NCI-H510A treated with DMSO at 0.1 percent for 48 hours (cell line): ENCODE measurements at regions not wholly inside any gene's neighbourhood (a gene's known extent, or its start where the extent isn't known, plus 50 kb on each side); places are given as distances from the start of the nearest gene placed in this dataset.
"Not testable (repeated sequence)": the region's sequence is repeated elsewhere in the genome, so short reads cannot be mapped to it uniquely, and the experiment has no call there.

Experiments used
- DNase-seq: peaks from one replicate; lab custom pipeline; 2025; lab: John Stamatoyannopoulos, UW

GRCh38 chr12:83574142-83574541 is 887.4 kb downstream of the TMTC2 start:
- no peak for DNase-seq

GRCh38 chr12:83573671-83574070 is 887.0 kb downstream of the TMTC2 start:
- no peak for DNase-seq

- DNase-seq: no peak
These were observed 872.9 kb downstream of the TMTC2 start for GRCh38 chr12:83559650-83560049.

- not testable (repeated sequence) for DNase-seq
These were observed 869.3 kb downstream of the TMTC2 start for GRCh38 chr12:83556040-83556439.

GRCh38 chr12:83541446-83541845 is 854.7 kb downstream of the TMTC2 start:
- DNase-seq: no peak

DNA sequence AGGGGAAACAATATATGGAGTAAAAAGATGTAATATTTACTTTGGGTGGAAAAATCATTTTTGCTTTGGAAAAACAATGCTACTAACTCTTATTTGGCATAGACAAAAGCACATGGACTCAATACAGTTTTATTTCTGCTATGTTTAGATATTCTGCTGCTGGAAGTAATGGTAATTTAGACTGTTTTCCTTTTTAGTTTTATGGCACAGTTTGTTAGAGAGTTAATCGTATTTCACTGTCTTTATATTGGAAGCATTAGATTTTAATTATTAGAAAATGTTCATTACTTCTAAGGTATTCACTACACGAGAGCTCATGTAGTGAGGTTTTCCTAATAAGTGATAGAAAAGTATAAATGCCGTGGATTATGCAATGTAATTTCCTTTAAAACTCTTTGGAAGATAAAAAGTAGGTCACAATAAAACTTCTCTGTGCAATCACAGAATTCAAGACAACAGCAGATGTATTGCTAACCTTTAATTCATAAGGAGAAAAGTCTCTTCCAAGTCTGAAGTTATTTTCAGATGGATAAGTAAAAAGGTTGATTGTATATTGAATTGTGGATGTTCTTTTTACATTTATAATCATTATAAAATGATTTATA is 851.8 kb downstream of the TMTC2 start:
- DNase-seq: no peak

DNA sequence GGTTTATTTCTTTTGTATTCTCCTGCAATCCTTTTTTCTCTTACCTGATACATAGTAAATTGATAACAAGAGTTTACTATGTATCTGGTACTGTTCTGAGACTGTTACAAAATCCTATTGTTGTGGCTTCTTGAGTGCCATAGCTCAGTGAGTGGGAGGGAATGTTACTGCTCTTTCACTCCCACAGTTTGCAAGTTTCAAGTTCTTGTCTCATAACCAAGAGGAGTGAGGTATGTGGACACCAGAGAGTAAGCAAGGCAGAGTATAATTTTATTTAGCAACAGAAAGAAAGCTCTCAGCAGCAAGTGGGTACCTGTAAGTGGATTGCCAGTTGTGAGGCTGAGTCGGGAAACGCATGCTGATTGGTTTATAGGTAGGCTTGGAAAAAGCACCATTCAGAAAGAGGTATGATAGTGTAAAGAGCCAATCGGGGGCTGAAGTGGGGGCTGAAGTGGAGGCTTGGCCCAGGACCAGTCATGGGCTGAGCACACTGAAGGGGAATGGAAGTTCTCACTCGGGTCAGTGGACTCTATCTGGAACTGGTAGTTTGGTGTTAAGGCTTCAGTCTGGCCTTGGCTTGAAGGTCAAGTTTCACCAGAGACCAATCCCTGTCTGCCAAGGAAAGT is 850.8 kb downstream of the TMTC2 start:
- no peak for DNase-seq

DNA sequence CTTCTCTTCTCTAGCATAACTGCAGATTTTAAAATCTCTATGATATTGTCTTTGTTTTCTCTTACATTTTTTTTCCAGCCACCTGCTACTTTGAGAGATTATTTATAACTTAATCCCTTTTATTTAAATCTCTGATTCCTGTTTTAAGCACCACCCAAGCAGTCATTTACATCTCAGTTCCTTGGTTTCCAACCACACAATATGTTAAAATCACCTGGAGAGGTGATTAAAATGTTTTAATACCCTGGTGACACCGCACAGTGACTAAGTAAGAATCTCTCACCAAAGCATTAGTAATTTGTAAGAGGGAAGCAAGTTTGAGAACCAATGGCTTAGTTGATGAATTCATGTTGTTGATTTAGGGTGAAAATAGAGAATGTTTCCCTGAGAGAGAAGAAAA is 849.8 kb downstream of the TMTC2 start:
- DNase-seq: no peak

- DNase-seq: no peak
These were observed 841.9 kb downstream of the TMTC2 start for GRCh38 chr12:83528571-83528970.

DNA sequence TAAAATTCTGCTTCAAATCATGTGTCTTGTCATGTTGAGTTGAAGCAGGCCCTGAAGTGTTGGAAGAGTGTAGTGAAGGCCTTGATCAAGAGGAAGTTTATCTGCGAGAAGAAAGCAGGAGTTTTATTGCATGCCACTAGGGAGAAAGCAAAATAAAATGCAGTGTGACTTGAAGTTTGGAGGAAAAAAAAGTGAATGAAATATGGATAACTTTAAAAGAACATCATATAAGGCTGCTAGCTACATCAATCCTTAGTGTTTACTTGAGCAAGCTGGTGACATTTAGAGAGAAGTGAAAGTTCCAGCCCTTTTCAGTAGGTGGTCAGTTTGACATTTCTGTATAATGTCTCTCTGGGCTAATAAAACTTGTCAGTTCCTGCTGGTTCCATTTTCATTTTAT is 841.1 kb downstream of the TMTC2 start:
- DNase-seq: no peak

GRCh38 chr12:83515306-83516026 is 828.8 kb downstream of the TMTC2 start:
- no peak for DNase-seq

DNA sequence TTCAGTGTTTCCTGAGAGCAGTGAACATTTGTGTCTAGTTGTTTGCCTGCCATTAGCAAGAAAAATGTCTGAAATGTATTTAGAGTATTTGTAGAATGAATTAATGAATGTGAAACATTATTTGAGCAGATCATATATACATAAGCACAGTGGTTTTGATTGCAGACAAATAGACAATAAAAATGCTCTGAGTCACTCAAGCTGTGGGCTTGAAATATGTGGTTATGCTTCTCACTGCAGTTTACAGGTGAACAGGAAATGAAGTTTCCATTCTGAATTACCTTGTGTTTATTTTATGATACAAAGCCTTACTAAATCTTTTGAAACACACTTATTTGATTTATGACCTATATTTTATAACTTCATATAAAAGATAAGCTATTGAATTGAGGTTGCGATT is 827.7 kb downstream of the TMTC2 start:
- DNase-seq: peak; percentile 36

DNA sequence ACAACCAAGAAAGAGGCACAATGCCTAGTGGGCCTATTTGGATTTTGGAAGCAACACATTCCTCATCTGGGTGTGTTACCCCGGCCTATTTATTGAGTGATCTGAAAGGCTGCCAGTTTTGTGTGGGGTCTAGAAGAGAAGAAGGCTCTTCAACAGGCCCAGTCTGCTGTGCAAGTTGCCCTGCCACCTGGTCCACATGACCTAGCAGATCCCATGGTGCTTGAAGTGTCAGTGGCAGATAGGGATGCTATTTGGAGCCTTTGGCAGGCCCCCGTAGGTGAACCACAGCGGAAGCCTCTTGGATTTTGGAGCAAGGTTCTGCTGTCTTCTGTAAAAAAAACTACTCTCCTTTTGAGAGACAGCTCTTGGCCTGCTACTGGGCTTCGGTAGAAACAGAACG is 820.1 kb downstream of the TMTC2 start:
- no peak for DNase-seq

DNA sequence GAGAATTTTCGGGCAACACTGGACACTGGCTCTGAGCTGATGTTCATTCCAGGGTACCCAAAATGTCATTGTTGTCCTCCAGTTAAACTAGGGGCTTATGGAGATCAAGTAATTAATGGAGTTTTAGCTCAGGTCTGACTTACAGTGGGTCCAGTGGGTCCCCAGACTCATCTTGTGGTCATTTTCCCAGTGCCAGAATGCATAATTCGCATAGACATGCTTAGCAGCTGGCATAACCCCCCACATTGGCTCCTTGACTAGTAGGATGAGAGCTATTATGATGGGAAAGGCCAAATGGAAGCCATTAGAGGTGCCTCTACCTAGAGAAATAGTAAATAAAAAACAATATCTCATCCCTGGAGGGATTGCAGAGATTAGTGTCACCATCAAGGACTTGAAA is 818.9 kb downstream of the TMTC2 start:
- DNase-seq: no peak

GRCh38 chr12:83499894-83500293 is 813.2 kb downstream of the TMTC2 start:
- not testable (repeated sequence) for DNase-seq

DNA sequence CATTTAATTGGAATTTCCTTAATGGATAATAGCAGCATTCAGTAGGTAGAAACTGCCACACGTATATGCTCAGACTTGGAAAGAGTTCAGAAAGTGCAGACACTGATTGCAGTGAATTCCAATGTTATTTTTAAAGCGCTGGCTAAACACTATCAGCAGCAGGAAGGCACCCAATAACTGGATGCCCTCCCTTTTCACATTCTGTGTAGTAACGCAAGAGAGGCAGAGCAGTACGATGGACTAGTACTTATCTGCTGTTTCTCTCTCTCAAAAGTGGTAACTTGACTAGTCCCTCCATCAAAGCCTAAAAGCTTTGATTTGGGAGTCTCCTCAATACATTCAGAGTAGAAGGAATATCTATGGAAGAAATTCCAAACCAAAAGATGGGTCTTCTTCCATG is 791.0 kb downstream of the TMTC2 start:
- DNase-seq: no peak

DNA sequence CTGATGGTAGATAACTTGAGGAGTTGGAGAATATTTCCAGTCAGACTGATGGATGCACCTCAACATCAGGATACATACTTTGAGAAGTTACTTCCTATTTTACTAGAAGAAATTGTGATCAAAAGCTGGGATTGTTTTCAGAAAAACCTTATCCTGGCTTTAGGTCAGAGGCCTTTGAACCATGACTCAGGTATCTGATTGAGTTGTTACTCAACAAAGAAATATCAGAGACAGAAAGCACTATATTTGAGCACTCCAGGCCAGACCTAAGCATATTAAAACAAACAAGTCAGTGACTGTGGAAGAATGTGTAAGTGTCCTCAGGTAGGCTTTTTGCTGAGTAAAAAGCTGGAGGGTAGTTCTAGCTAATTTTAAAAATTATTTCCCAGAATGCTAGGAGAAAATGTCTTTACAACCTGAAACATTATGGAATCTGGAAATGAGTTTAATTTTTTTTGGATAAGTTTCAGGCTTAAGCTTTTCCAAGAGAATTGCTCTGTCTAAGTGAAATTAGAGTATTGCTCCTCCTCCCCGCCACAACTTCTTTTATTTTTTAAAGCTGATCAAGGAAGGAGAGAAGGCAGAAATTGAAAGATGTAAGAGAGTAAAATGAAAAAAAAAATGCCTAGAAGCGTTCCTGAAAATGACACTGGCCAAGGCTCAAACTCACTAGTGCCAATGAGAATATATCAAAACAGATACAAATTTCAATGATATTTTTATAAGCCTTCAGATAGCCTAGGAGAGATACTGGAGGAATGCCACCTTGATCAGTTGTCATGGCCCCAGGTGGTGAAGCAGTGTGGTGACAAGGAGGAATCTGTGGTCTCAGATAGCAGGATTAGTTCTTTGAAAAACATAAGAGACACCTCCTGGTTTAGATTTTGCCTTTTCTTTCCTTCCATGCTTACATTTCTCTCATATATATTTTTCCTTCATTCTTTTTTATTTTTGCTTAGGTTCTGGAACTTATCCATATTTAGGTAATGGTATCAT is 790.3 kb downstream of the TMTC2 start:
- no peak for DNase-seq

DNA sequence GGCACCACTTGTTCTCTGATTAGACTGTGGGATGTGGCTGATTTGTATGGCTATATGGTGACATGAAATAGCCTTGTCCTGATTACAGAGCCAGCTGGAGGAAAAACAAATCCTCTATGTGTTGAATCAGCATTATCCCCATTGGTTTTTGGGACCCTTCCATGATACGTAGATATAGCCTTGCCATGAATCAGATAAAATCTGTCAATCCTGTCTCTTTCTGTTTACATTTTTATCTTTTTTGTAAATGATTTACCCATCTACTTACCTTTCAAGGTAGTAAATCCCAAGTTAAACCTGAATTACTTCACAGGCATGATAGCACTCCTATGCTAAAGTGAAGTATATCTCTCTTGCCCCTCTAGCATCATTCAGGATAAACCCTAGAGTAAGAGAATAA is 789.3 kb downstream of the TMTC2 start:
- no peak for DNase-seq

- DNase-seq: no peak
These were observed 787.7 kb downstream of the TMTC2 start for GRCh38 chr12:83474369-83474768.

DNA sequence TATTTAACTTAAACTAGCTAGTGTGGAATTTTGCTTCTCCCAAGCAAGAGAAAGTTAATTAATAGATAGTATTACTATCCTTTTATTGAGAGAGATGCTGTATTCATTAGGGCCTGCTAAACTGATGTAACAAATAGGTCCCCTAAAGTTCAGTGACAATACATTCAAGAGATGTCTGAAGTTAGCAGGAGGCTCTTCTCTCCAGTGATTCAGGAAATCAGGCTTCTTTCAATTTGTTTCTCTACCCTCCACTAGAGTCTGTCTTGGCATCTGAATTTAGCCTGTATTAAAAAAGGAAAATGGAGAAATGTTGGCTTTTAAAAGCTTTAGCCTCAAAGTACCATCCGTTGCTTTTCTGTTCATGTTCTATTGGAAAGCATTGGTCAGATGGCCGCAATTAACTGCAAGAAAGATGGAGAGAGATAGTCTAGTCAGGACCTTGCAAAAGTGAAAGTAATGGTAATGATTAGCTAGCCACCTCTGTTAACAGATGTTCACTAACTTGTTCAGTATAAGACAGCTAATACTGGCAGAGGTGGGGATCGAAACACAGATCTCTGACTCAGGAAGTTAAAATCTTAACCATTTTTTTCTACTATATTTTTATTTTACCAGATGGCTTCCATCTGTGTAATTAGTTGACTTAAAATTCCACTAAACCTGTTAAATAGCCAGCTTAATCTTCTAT is 786.8 kb downstream of the TMTC2 start:
- no peak for DNase-seq

GRCh38 chr12:83472772-83473171 is 786.1 kb downstream of the TMTC2 start:
- no peak for DNase-seq

DNA sequence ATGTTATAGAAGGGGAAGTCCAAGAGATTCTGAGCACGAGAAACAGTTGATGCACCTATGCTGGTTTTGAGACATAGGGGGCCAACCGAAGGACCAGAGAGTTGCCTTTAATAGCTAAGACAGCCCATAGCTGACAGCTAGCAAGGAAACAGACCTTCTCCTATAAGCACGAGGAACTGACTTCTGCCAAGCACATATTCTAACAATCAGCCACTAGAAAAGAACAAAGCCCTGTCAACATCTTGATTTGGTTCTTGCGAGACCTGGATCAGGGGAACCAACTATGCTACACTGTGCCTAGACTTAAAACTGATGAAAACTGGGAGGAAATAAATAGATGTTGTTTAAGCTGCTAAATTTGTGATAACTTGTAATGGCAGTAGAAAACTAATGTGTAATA is 785.6 kb downstream of the TMTC2 start:
- DNase-seq: no peak
